Testis (tissue), 2 donors: ENCODE measurements at regions not wholly inside any gene's neighbourhood (a gene's known extent, or its start where the extent isn't known, plus 50 kb on each side); places are given as distances from the start of the nearest gene placed in this dataset.

Source experiments
- DNase-seq: peaks from one replicate; pipeline ENCODE4 v3.0.0-alpha.2; 2019
- H3K27ac ChIP-seq, 2 donors: fragments of 200-600 bp; sonication (generic); one replicate each; pipeline ENCODE4 v1.5.1; 2019
- H3K27me3 ChIP-seq: fragments of 200-600 bp; sonication (generic); one replicate; pipeline ENCODE4 v1.5.1; 2019
- H3K36me3 ChIP-seq: fragments of 200-600 bp; sonication (generic); one replicate; pipeline ENCODE4 v1.5.1; 2017; ENCODE audit warnings: low read depth; ENCODE audit errors: missing control alignments
- H3K4me1 ChIP-seq: fragments of 200-600 bp; sonication (generic); one replicate; pipeline ENCODE4 v1.5.1; 2019
- H3K4me3 ChIP-seq, 2 donors: fragments of 200-600 bp; sonication (generic); one replicate each; pipeline ENCODE4 v1.5.1; 2017 to 2019
- H3K9me3 ChIP-seq: fragments of 200-600 bp; sonication (generic); one replicate; pipeline ENCODE4 v1.5.1; 2017
- POLR2A ChIP-seq: fragments of 450-650 bp; IDR thresholded peaks from one replicate; pipeline ENCODE4 v1.6.1; 2017; ENCODE audit warnings: antibody characterized with exemption, mild to moderate bottlenecking, moderate library complexity
- WGBS, 2 donors: methylation state at CpG; one replicate each; pipeline ENCODE4 v1.1.5; 2018; 5-methylcytosine and 5-hydroxymethylcytosine counted together
- intact Hi-C: fragments of 100-400 bp; cut with DNase I; formaldehyde crosslinking; loops from one replicate; pipeline ENCODE4 v1.15.1; 2023; ENCODE audit warnings: low total_unique reads
- TF ChIP-seq, protein P1 (sequence below), 3 experiments: fragments of 450-650 bp in 2 of 3; fragments of 200-600 bp in 1 of 3; sonication (generic) in 1 of 3; IDR thresholded peaks; one replicate each; pipeline ENCODE4 v1.5.1; 2016 to 2019; ENCODE audit warnings: antibody characterized with exemption in 3 of 3, mild to moderate bottlenecking in 2 of 3, moderate library complexity in 1 of 3

GRCh38 chr13:81498969-81499368 is 1158.0 kb upstream of the SPRY2 start:
- no peaks in the 10 kb centered on the region for H3K9me3 ChIP-seq
- H3K27ac ChIP-seq: no peak overlapping the region
- DNase-seq: no peak
- no peaks in the 10 kb centered on the region for H3K4me1 ChIP-seq
- intact Hi-C loops: no loop called here
- H3K27me3 ChIP-seq: no peaks in the 10 kb centered on the region
- H3K4me3 ChIP-seq: no peak overlapping the region
- WGBS, 2 donors: 86 to 94% methylated on average over 3 of the region's 3 CpGs
- no peaks in the 10 kb centered on the region for H3K36me3 ChIP-seq
- no peak for TF ChIP-seq POLR2A
- TF ChIP-seq, protein P1, sequence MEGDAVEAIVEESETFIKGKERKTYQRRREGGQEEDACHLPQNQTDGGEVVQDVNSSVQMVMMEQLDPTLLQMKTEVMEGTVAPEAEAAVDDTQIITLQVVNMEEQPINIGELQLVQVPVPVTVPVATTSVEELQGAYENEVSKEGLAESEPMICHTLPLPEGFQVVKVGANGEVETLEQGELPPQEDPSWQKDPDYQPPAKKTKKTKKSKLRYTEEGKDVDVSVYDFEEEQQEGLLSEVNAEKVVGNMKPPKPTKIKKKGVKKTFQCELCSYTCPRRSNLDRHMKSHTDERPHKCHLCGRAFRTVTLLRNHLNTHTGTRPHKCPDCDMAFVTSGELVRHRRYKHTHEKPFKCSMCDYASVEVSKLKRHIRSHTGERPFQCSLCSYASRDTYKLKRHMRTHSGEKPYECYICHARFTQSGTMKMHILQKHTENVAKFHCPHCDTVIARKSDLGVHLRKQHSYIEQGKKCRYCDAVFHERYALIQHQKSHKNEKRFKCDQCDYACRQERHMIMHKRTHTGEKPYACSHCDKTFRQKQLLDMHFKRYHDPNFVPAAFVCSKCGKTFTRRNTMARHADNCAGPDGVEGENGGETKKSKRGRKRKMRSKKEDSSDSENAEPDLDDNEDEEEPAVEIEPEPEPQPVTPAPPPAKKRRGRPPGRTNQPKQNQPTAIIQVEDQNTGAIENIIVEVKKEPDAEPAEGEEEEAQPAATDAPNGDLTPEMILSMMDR (IDR thresholded peaks at IDR 0.05): no peak

DNA sequence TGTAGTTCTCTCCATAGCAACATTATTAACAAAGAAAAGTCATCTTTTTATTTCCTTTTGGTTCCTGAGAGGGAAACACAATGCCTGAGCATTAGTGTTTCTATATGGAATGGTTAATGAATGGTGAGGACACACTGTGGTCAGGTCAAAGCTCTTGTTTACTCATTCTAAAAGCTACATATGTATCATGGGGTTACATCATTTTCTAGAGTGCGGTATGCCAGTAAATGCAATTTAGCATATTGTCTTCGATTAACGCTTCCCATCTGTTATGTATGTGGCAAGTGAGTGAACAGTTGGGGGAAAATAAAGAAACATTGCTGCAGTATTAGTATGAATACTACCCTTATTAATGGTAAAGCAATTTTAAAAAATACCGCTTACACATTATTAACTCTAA is 1152.2 kb upstream of the SPRY2 start:
- 93 to 95% methylated on average over 4 of the region's 4 CpGs for WGBS, 2 donors
- TF ChIP-seq, protein P1 (IDR thresholded peaks at IDR 0.05): no peak
- no peak for TF ChIP-seq POLR2A
- Histone ChIP-seq H3K36me3 (no peaks in the 10 kb centered on the region), H3K4me1 (no peaks in the 10 kb centered on the region), H3K4me3 (no peak overlapping the region), H3K27me3 (no peaks in the 10 kb centered on the region), H3K27ac (no peak overlapping the region), H3K9me3 (no peaks in the 10 kb centered on the region)
- no peak for DNase-seq
- intact Hi-C loops: no loop called here

- no peak for TF ChIP-seq POLR2A
- TF ChIP-seq, protein P1 (IDR thresholded peaks at IDR 0.05): no peak
- H3K9me3 ChIP-seq: no peaks in the 10 kb centered on the region
- no peak overlapping the region for H3K4me3 ChIP-seq
- H3K36me3 ChIP-seq: no peaks in the 10 kb centered on the region
- intact Hi-C loops: no loop called here
- H3K27me3 ChIP-seq: no peaks in the 10 kb centered on the region
- no peaks in the 10 kb centered on the region for H3K4me1 ChIP-seq
- no peak for DNase-seq
- 83 to 85% methylated on average over 3 of the region's 3 CpGs for WGBS, 2 donors
- no peak overlapping the region for H3K27ac ChIP-seq
These were observed 1151.5 kb upstream of the SPRY2 start for GRCh38 chr13:81492449-81492848.

- no peak overlapping the region for H3K4me3 ChIP-seq
- no peaks in the 10 kb centered on the region for H3K36me3 ChIP-seq
- WGBS, 2 donors: 49 to 50% methylated on average over 1 of the region's 1 CpG
These were observed 1147.1 kb upstream of the SPRY2 start for GRCh38 chr13:81488021-81488420.

GRCh38 chr13:81487151-81487550 is 1146.2 kb upstream of the SPRY2 start:
- no peak overlapping the region for H3K4me3 ChIP-seq
- H3K9me3 ChIP-seq: no peaks in the 10 kb centered on the region
- 57 to 58% methylated on average over 3 of the region's 3 CpGs for WGBS, 2 donors
- intact Hi-C loops: no loop called here
- DNase-seq: peak; percentile 36
- no peak overlapping the region for H3K27ac ChIP-seq
- H3K27me3 ChIP-seq: no peaks in the 10 kb centered on the region
- no peaks in the 10 kb centered on the region for H3K36me3 ChIP-seq
- H3K4me1 ChIP-seq: no peaks in the 10 kb centered on the region
- TF ChIP-seq, protein P1 (IDR thresholded peaks at IDR 0.05): peak in 1 of 3 experiments; percentile 19
- TF ChIP-seq POLR2A: no peak

More at GRCh38 chr13:81488021-81488420, 1147.1 kb upstream of the SPRY2 start:
- Histone ChIP-seq H3K27me3 (no peaks in the 10 kb centered on the region), H3K27ac (no peak overlapping the region), H3K9me3 (no peaks in the 10 kb centered on the region), H3K4me1 (no peaks in the 10 kb centered on the region)
- TF ChIP-seq, protein P1 (IDR thresholded peaks at IDR 0.05): no peak
- TF ChIP-seq POLR2A: no peak
- intact Hi-C loops: no loop called here
- DNase-seq: no peak
